ENCODE measurements at regions not wholly inside any gene's neighbourhood (a gene's known extent, or its start where the extent isn't known, plus 50 kb on each side); places are given as distances from the start of the nearest gene placed in this dataset.

DNA sequence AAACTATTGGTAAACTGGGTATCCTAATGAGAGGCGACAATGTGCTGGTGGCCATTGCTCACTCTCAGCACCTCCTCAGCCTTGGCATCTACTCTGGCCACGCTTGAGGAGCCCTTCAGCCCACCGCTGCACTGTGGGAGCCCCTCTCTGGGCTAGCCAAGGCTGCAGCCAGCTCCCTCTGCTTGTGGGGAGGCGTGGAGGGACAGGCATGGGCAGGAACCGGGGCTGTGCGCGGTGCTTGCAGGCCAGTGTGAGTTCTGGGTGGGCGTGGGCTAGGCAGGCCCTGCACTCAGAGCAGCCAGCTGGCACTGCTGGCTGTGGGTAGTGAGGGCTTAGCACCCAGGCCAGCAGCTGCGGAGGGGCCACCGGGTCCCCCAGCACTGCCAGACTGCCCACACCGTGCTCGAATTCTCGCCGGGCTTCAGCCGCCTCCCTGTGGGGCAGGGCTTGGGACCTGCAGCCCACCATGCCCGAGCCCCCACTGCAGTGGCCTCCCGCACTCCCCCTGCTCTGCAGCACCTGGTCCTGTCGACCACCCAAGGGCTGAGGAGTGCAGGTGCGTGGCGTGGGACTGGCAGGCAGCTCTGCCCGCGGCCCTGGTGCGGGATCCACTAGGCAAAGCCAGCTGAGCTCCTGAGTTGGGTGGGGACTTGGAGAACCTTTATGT, 575.9 kb upstream of the ANO3 start:
- Histone ChIP-seq H3K4me3 (ENCODE audit: low read depth in 2 of 2, low read length in 2 of 2) (no peak overlapping the region), H3K27ac (ENCODE audit: low read length) (no peak overlapping the region)
- in situ Hi-C loops (cut with HindIII; ENCODE audit: low pct_unique_long_range_greater_than_20kb, low sequenced_read_pairs), result no loop called here

DNA sequence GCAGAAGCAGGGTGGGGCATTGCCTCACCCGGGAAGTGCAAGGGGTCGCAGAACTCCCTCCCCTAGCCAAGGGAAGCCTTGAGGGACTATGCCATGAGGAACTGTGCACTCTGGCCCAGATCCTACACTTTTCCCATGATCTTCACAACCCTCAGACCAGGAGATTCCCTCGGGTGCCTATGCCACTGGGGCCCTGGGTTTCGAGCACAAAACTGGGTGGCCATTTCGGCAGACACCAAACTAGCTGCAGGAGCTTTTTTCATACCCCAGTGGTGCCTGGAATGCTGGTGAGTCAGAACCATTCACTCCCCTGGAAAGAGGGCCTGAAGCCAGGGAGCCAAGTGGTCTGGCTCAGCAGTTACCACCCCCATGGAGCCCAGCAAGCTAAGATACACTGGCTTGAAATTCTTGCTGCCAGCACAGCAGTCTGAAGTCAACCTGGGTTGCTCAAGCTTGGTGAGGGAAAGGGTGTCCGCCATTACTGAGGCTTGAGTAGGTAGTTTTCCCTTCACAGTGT, 573.7 kb upstream of the ANO3 start:
- H3K36me3 ChIP-seq (ENCODE audit: control insufficient read depth, insufficient read depth, low read length), result no peaks in the 10 kb centered on the region
- no peak for ATAC-seq
- TF ChIP-seq POLR2AphosphoS5 (IDR thresholded peaks at IDR 0.05; ENCODE audit: low read depth, low read length), result no peak
- no peak for TF ChIP-seq TCF7L2 (IDR thresholded peaks at IDR 0.05; ENCODE audit: low read depth, low read length)
- no peak for TF ChIP-seq SIN3A (IDR thresholded peaks at IDR 0.05; ENCODE audit: borderline replicate concordance, insufficient read depth, low read depth, low read length)
- TF ChIP-seq, protein P1, sequence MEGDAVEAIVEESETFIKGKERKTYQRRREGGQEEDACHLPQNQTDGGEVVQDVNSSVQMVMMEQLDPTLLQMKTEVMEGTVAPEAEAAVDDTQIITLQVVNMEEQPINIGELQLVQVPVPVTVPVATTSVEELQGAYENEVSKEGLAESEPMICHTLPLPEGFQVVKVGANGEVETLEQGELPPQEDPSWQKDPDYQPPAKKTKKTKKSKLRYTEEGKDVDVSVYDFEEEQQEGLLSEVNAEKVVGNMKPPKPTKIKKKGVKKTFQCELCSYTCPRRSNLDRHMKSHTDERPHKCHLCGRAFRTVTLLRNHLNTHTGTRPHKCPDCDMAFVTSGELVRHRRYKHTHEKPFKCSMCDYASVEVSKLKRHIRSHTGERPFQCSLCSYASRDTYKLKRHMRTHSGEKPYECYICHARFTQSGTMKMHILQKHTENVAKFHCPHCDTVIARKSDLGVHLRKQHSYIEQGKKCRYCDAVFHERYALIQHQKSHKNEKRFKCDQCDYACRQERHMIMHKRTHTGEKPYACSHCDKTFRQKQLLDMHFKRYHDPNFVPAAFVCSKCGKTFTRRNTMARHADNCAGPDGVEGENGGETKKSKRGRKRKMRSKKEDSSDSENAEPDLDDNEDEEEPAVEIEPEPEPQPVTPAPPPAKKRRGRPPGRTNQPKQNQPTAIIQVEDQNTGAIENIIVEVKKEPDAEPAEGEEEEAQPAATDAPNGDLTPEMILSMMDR (IDR thresholded peaks at IDR 0.05), result no peak
- no peak for TF ChIP-seq REST (IDR thresholded peaks at IDR 0.05; ENCODE audit: insufficient read depth in 1 of 2, low read depth in 2 of 2, low read length in 1 of 2)
- H3K4me3 ChIP-seq (ENCODE audit: low read depth in 2 of 2, low read length in 2 of 2), result no peak overlapping the region
- H3K27me3 ChIP-seq (ENCODE audit: control insufficient read depth, insufficient read depth, low read length), result no peaks in the 10 kb centered on the region
- CTCF ChIA-PET, result no interaction called here
- H3K4me1 ChIP-seq (ENCODE audit: control insufficient read depth, insufficient read depth, low read length), result no peaks in the 10 kb centered on the region
- no TSS peak for BruUV-seq (replicated peaks)
- H3K27ac ChIP-seq (ENCODE audit: low read length), result no peak overlapping the region
- intact Hi-C loops (cut with micrococcal nuclease; ENCODE audit: unreplicated experiment) (no loop called here), in situ Hi-C loops (cut with HindIII; ENCODE audit: low pct_unique_long_range_greater_than_20kb, low sequenced_read_pairs) (no loop called here)
- POLR2A ChIA-PET, result no interaction called here
- DNase-seq (ENCODE audit: low read depth, low spot score), result no peak
- H3K9me3 ChIP-seq (ENCODE audit: control insufficient read depth, insufficient read depth, low read depth, low read length), result no peaks in the 10 kb centered on the region

More for the DNA sequence above, 575.9 kb upstream of the ANO3 start:
- TF ChIP-seq SIN3A (IDR thresholded peaks at IDR 0.05; ENCODE audit: borderline replicate concordance, insufficient read depth, low read depth, low read length) (no peak), TCF7L2 (IDR thresholded peaks at IDR 0.05; ENCODE audit: low read depth, low read length) (no peak), REST (IDR thresholded peaks at IDR 0.05; ENCODE audit: insufficient read depth in 1 of 2, low read depth in 2 of 2, low read length in 1 of 2) (no peak), POLR2AphosphoS5 (IDR thresholded peaks at IDR 0.05; ENCODE audit: low read depth, low read length) (no peak)
- TF ChIP-seq, protein P1 (IDR thresholded peaks at IDR 0.05), result no peak
- Histone ChIP-seq H3K36me3 (ENCODE audit: control insufficient read depth, insufficient read depth, low read length) (no peaks in the 10 kb centered on the region), H3K4me1 (ENCODE audit: control insufficient read depth, insufficient read depth, low read length) (no peaks in the 10 kb centered on the region), H3K9me3 (ENCODE audit: control insufficient read depth, insufficient read depth, low read depth, low read length) (no peaks in the 10 kb centered on the region), H3K27me3 (ENCODE audit: control insufficient read depth, insufficient read depth, low read length) (no peaks in the 10 kb centered on the region)
- ChIA-PET CTCF (no interaction called here), POLR2A (no interaction called here)
- intact Hi-C loops (cut with micrococcal nuclease; ENCODE audit: unreplicated experiment), result no loop called here
- no TSS peak for BruUV-seq (replicated peaks)
- DNase-seq (ENCODE audit: low read depth, low spot score) (no peak), ATAC-seq (no peak)
